Neural progenitor cell (in vitro differentiated cells): ENCODE measurements at regions not wholly inside any gene's neighbourhood (a gene's known extent, or its start where the extent isn't known, plus 50 kb on each side); places are given as distances from the start of the nearest gene placed in this dataset.

Source experiments
- CTCF ChIP-seq: fragments of 200-600 bp; sonication (generic); IDR thresholded peaks from 2 replicates; pipeline ENCODE4 v1.5.1; 2017; ENCODE audit warnings: antibody characterized with exemption, mild to moderate bottlenecking
- EZH2 ChIP-seq: fragments of 200-600 bp; sonication (generic); IDR thresholded peaks from 2 replicates; pipeline ENCODE4 v1.6.1; 2017; ENCODE audit warnings: antibody characterized with exemption, mild to moderate bottlenecking, moderate library complexity
- EZH2phosphoT487 ChIP-seq: fragments of 200-600 bp; sonication (generic); IDR thresholded peaks from 2 replicates; pipeline ENCODE4 v1.6.1; 2017; ENCODE audit warnings: antibody characterized with exemption

GRCh38 chr7:156237614-156238013 lies 403.0 kb upstream of the RNF32 start:
- TF ChIP-seq CTCF (no peak), EZH2phosphoT487 (no peak), EZH2 (no peak)
